HUES48 (cell line): ENCODE measurements at regions not wholly inside any gene's neighbourhood (a gene's known extent, or its start where the extent isn't known, plus 50 kb on each side); places are given as distances from the start of the nearest gene placed in this dataset.

Experiments
- H3K27ac ChIP-seq: one replicate; pipeline ENCODE4 v1.7.0; 2013; ENCODE audit warnings: low read depth, low read length, inconsistent platforms
- H3K27me3 ChIP-seq: 2 replicates; pipeline ENCODE4 v1.6.1; 2013; ENCODE audit warnings: mild to moderate bottlenecking, low read length; ENCODE audit not compliant: control insufficient read depth, insufficient read depth
- H3K36me3 ChIP-seq: 2 replicates; pipeline ENCODE4 v1.6.1; 2013; ENCODE audit warnings: low read length; ENCODE audit not compliant: control insufficient read depth, insufficient read depth
- H3K4me1 ChIP-seq: 2 replicates; pipeline ENCODE4 v1.6.1; 2013; ENCODE audit warnings: mild to moderate bottlenecking, low read length; ENCODE audit not compliant: control insufficient read depth, insufficient read depth
- H3K4me3 ChIP-seq: 2 replicates; pipeline ENCODE4 v1.5.1; 2013; ENCODE audit warnings: mild to moderate bottlenecking, low read depth, low read length
- H3K9ac ChIP-seq: 2 replicates; pipeline ENCODE4 v1.6.1; 2013; ENCODE audit warnings: mild to moderate bottlenecking, low read depth, low read length, moderate library complexity
- H3K9me3 ChIP-seq: 2 replicates; pipeline ENCODE4 v1.6.1; 2013; ENCODE audit warnings: low read length; ENCODE audit not compliant: control insufficient read depth, insufficient read depth

DNA sequence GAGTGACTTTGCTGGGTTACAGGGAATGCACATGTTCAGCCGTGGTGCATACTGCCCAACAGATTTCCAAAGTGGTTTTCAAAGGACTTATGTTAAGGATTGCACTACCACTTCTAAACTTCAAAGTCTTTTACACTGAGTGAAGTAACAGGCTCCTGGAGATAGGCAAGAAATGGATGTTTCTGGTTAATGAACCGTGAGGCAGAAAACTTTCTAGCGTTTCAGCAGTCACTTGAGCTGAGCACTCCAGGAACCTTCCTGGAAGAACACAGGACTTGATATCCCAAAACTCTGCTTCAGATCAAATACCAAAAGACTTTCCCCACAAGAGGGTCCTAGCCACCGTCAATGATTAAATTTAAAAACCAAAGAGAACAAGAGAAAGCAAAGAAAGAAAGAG is 74.3 kb upstream of the ATP1A1 start:
- no peaks in the 10 kb centered on the region for H3K4me1 ChIP-seq
- no peak overlapping the region for H3K9ac ChIP-seq
- H3K27ac ChIP-seq = no peak overlapping the region
- peaks cover 14% of the 10 kb centered on the region for H3K9me3 ChIP-seq
- H3K27me3 ChIP-seq = no peaks in the 10 kb centered on the region
- H3K4me3 ChIP-seq = no peak overlapping the region
- no peaks in the 10 kb centered on the region for H3K36me3 ChIP-seq

DNA sequence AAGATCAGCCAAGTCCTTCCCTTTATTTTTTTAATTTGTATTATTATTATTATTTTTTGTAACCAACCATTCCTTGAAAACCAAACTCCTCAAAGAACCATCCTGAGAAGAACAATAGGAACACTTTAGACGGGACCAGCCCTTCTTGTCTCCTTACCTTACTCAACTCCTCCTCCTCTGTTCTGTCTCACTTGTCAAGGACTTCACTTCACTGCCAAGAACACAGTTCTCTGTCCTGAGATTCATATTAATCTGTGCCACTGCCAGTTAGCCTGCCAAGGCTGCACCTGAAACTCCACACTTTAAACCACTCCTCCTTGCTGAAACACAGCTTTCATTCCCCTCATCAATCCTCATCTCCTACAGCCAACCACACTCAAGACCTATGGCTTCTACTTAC is 73.8 kb upstream of the ATP1A1 start:
- Histone ChIP-seq H3K36me3 (no peaks in the 10 kb centered on the region), H3K27ac (no peak overlapping the region), H3K9me3 (peaks cover 14% of the 10 kb centered on the region), H3K4me3 (no peak overlapping the region), H3K27me3 (no peaks in the 10 kb centered on the region), H3K9ac (no peak overlapping the region), H3K4me1 (no peaks in the 10 kb centered on the region)

DNA sequence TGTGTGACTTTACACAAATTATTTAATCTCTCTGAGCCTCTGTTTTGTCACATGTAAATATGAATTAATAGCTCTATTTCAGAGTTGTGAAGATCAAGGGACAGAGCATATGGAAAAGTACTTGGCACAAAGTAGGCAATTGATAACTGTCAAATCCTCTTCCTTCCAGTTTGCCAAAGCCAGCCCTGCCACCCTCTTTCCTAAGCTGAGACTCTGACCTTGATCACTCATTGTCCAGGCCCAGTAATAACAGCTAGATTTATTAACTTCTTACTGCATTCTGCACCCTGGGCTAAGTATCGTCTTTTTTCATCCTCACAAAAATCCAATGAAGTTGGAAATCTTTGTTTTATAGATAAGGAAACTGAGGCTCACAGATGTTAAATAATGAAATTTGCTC is 70.8 kb upstream of the ATP1A1 start:
- no peaks in the 10 kb centered on the region for H3K36me3 ChIP-seq
- H3K9me3 ChIP-seq = peaks cover 14% of the 10 kb centered on the region
- no peak overlapping the region for H3K4me3 ChIP-seq
- H3K27ac ChIP-seq = no peak overlapping the region
- H3K4me1 ChIP-seq = no peaks in the 10 kb centered on the region
- no peak overlapping the region for H3K9ac ChIP-seq
- no peaks in the 10 kb centered on the region for H3K27me3 ChIP-seq

DNA sequence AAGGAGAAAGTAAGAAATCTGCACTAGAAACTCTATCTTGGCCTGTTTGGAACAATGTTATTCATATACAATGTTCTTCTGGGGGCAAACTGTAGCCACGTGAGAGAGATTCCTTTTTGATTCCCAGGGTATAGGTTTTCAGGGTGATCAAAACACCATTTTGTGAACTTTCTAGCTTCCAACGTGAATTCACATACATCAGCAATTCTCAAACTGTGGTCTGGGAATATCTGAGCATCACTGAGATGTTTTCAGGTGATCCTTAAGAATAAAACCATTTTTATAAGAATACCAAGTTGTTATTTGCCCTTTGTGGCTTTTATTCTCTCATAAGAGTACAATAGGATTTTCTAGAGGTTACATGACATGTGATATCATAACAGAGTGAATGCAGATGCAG is 66.9 kb upstream of the ATP1A1 start:
- no peak overlapping the region for H3K4me3 ChIP-seq
- no peaks in the 10 kb centered on the region for H3K36me3 ChIP-seq
- no peak overlapping the region for H3K9ac ChIP-seq
- no peaks in the 10 kb centered on the region for H3K9me3 ChIP-seq
- no peak overlapping the region for H3K27ac ChIP-seq
- no peaks in the 10 kb centered on the region for H3K27me3 ChIP-seq
- no peaks in the 10 kb centered on the region for H3K4me1 ChIP-seq

DNA sequence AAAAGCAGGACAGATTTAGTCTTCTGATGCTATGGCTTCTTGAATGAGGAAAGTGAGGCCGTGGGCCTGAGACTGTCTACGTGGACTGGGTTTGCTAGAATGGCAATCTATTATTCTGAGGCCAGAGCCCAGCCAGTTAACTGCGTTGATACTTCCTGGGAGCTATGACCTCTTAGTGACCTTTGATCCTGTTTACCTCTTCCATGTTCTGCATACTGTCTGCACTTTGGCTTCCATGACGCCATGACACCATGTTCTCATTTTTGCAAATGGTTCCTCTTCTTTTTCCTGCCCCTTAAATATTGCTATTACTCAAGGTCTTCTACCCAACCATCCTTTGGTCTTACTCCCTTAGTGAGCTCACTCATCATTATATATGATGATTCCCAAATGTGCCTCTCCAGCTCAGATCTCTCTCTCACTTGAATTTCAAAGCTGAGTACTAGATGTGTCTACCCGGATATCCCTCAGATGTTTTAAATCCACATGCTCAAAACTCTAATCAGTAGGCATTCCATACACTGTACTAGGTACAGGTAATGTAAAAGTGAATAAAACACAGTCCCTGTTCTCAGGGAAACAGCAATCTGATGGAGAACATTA is 66.1 kb upstream of the ATP1A1 start:
- no peak overlapping the region for H3K27ac ChIP-seq
- no peaks in the 10 kb centered on the region for H3K27me3 ChIP-seq
- no peak overlapping the region for H3K9ac ChIP-seq
- H3K4me3 ChIP-seq = no peak overlapping the region
- no peaks in the 10 kb centered on the region for H3K9me3 ChIP-seq
- H3K4me1 ChIP-seq = 0 out of 2 replicates have a peak, but pooled peaks cover 2% of the 10 kb centered on the region
- H3K36me3 ChIP-seq = no peaks in the 10 kb centered on the region

DNA sequence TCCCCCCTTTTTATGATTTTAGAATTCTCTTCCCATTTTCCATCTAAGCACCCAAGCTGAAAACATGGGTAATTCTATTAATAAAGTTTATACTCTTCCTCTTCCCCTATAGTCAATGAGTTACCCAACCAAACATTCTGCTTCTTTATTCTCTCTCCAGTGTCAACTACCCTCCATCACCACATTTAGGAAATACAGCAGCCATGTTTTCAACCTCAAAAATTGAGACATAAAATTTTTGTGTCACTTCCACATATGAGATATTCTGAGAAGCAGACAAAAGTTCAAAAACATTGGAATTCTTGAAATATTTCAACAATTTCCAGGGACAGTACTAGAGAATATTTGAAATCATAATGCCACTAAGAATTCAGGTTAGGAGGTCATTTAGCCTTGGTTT is 64.8 kb upstream of the ATP1A1 start:
- no peak overlapping the region for H3K9ac ChIP-seq
- no peak overlapping the region for H3K4me3 ChIP-seq
- no peaks in the 10 kb centered on the region for H3K36me3 ChIP-seq
- no peak overlapping the region for H3K27ac ChIP-seq
- peaks cover 11% of the 10 kb centered on the region for H3K4me1 ChIP-seq
- H3K27me3 ChIP-seq = no peaks in the 10 kb centered on the region
- H3K9me3 ChIP-seq = no peaks in the 10 kb centered on the region

DNA sequence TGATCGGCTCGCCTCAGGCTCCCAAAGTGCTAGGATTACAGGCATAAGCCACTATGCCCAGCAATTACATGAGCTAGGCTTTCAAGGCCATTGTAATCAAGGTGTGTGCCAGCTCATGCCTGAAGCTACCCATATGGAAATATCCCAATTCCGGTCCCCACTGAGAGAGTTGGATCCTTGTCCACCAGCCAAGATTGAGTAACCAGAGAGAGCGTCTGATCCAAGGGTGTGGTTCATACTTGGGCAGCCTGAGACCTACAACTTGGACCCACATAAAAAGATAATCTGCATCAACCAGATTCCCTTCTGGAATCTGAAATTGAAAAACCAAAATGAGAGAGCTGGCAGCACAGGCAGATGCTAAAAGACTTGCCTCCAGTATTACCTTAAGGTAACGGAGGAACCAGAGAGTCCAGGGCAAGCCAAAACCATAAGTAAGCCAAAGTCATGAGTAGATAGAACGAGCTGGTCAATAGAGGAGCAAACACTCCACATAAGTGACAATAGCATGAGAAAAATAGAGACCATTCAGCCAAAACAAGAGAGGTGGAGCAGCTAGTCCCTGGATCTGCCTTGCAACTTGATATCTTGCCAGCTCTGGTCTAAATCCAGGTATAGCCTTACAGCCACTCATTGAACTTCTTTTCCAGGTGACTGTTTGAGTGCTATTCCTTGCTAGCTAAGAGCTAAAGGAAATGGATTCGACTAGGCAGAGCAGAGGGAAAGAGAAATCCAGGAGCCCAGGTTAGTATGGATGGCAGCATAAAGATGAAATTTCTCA is 63.8 kb upstream of the ATP1A1 start:
- Histone ChIP-seq H3K27me3 (no peaks in the 10 kb centered on the region), H3K9me3 (no peaks in the 10 kb centered on the region), H3K27ac (no peak overlapping the region), H3K4me3 (no peak overlapping the region), H3K9ac (no peak overlapping the region), H3K4me1 (peaks cover 11% of the 10 kb centered on the region), H3K36me3 (no peaks in the 10 kb centered on the region)

DNA sequence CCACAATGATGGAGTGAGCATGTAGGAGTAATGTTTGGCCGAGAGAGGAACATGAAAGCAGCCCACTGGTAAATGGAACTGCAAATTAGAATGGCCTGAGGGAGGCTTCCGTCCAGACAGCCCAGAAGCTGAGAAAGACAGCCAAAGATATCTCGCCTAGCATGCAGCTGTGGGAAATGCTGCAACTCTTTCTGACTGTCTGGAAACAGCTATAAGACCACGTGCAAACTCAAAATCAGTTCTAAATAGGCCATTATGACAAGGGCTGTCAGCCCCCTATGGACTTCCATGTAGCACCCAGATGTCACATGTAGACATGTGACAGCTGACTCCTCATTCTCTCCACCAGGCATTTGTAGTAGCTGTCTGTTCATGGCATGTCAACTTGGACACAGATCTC is 62.9 kb upstream of the ATP1A1 start:
- Histone ChIP-seq H3K36me3 (no peaks in the 10 kb centered on the region), H3K9me3 (no peaks in the 10 kb centered on the region), H3K4me3 (no peak overlapping the region), H3K27me3 (no peaks in the 10 kb centered on the region), H3K9ac (no peak overlapping the region), H3K4me1 (peaks cover 11% of the 10 kb centered on the region), H3K27ac (no peak overlapping the region)

DNA sequence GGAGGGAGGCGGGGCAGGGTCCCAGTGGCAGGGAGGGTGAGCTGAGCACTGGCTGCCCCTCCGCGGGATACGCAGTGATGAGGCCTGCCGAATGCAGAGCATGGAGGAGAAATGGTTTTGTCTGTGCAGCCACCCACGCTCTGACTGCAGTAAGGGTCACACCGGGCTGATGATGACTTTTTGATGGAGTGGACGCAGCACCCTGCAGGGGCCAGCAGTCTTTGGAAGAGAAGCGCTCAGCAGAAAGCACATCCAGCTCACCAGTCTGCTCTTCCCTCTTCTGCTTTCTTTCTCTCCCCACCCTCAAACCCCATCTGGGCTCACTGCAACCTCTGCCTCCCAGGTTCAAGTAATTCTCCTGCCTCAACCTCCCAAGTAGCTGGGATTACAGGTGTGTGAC is 61.9 kb upstream of the ATP1A1 start:
- H3K27ac ChIP-seq = no peak overlapping the region
- no peaks in the 10 kb centered on the region for H3K27me3 ChIP-seq
- no peak overlapping the region for H3K9ac ChIP-seq
- no peaks in the 10 kb centered on the region for H3K36me3 ChIP-seq
- no peaks in the 10 kb centered on the region for H3K9me3 ChIP-seq
- peaks cover 11% of the 10 kb centered on the region for H3K4me1 ChIP-seq
- no peak overlapping the region for H3K4me3 ChIP-seq

DNA sequence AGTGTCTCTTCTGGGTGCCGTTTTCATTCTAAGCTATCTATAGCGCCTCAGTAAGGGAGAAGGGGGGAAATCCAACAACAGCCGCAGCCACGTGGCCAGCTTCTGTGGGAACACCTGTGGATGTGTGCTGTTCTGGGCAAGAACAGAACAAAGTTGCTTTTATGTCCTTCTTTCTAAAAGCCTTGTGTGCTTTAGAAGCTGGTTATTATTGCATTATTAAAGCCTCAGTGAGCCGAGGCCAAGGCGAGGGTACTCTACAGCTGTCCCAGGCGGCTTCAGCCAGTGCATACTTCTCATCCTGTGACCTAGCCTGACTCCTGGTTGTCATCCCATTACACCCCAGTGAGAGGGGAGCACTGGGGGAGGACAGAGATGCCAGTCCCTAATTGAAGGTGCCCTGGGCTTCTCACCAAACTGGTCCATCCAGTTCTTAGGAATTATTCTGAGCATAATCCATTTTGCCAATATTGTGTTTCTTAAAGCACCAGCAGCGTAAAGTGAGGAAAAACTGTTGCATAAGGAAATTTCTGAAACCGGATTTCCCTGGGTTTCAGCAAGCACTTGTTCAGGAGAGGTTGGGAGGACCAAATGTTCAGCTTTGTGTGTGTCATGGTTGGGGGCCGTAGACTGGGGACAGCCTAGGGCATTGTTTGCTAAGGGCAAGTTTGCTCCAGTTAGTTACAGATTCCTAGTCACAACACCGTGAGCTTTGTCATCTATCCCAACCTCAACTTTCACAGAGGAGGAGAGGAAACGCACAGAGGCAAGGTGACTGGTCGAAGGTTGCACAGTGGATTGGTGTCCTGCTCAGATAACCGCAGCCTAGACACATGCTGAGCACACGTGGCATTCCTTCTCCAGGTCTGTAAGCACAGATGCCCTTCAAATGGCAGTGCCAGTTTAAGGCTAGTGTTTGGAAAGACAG is 61.0 kb upstream of the ATP1A1 start:
- no peak overlapping the region for H3K27ac ChIP-seq
- no peaks in the 10 kb centered on the region for H3K9me3 ChIP-seq
- peaks cover 11% of the 10 kb centered on the region for H3K4me1 ChIP-seq
- H3K27me3 ChIP-seq = no peaks in the 10 kb centered on the region
- H3K4me3 ChIP-seq = no peak overlapping the region
- no peak overlapping the region for H3K9ac ChIP-seq
- H3K36me3 ChIP-seq = no peaks in the 10 kb centered on the region

DNA sequence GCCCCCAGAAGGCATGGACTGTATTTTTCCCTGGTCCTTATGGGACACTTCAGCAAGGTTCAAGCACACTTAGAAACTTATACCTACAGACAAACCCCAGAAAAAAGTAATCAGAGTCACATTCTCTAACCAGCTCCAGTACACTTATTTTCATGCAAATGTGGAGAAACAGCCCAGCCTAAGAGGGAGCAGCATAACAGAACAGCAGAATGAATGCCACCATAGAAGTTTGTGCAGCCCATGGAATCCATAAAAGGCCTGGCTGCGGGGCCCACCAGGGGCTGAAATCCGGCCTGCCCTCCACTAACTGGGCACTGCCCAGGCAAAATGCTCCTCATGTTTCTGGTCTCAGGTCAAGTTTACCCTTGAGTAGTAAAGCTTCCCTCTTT is 60.4 kb upstream of the ATP1A1 start:
- no peaks in the 10 kb centered on the region for H3K9me3 ChIP-seq
- no peaks in the 10 kb centered on the region for H3K27me3 ChIP-seq
- no peak overlapping the region for H3K27ac ChIP-seq
- H3K9ac ChIP-seq = no peak overlapping the region
- H3K4me3 ChIP-seq = no peak overlapping the region
- peaks cover 11% of the 10 kb centered on the region for H3K4me1 ChIP-seq
- H3K36me3 ChIP-seq = no peaks in the 10 kb centered on the region
